Thyroid gland (tissue), 4 donors: ENCODE measurements at regions not wholly inside any gene's neighbourhood (a gene's known extent, or its start where the extent isn't known, plus 50 kb on each side); places are given as distances from the start of the nearest gene placed in this dataset.

ENCODE experiments used
- POLR2A ChIP-seq, 2 donors: fragments of 450-650 bp; IDR thresholded peaks; one replicate each; pipeline ENCODE4 v1.6.1; 2017; ENCODE audit warnings: antibody characterized with exemption in 2 of 2, mild to moderate bottlenecking in 2 of 2, moderate library complexity in 1 of 2
- TF ChIP-seq, protein P1 (sequence below), 6 experiments: fragments of 200-600 bp in 3 of 6; fragments of 450-650 bp in 3 of 6; sonication (generic) in 3 of 6; IDR thresholded peaks; one replicate each; pipeline ENCODE4 v1.5.1; 2016 to 2019; ENCODE audit warnings: antibody characterized with exemption in 6 of 6, mild to moderate bottlenecking in 2 of 6, inconsistent platforms in 1 of 6, moderate library complexity in 1 of 6

DNA sequence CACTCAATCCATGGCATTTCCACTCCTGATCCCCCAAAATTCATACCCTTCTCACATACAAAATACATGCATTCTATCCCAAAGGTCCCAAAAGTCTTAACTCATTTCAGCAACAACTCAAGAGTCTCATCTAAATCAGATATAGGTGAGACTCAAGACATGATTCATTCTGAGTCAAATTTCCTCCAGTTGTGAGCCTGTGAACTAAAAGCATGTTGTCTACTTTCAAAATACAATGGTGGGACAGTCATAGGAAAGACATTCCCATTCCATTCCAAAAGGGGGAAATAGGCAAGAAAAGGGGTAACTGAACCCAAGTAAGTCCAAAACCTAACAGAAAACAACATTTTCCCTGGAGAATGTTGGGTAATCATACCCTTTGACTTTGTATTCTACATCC, 103.3 kb downstream of the C12orf75 start:
- no peak for TF ChIP-seq POLR2A (IDR thresholded peaks at IDR 0.05)
- TF ChIP-seq, protein P1, sequence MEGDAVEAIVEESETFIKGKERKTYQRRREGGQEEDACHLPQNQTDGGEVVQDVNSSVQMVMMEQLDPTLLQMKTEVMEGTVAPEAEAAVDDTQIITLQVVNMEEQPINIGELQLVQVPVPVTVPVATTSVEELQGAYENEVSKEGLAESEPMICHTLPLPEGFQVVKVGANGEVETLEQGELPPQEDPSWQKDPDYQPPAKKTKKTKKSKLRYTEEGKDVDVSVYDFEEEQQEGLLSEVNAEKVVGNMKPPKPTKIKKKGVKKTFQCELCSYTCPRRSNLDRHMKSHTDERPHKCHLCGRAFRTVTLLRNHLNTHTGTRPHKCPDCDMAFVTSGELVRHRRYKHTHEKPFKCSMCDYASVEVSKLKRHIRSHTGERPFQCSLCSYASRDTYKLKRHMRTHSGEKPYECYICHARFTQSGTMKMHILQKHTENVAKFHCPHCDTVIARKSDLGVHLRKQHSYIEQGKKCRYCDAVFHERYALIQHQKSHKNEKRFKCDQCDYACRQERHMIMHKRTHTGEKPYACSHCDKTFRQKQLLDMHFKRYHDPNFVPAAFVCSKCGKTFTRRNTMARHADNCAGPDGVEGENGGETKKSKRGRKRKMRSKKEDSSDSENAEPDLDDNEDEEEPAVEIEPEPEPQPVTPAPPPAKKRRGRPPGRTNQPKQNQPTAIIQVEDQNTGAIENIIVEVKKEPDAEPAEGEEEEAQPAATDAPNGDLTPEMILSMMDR (IDR thresholded peaks at IDR 0.05), result no peak
